ENCODE measurements at regions not wholly inside any gene's neighbourhood (a gene's known extent, or its start where the extent isn't known, plus 50 kb on each side); places are given as distances from the start of the nearest gene placed in this dataset.

GRCh38 chr15:98144388-98144787 lies 183.9 kb downstream of the ARRDC4 start:
- no peak for TF ChIP-seq POLR2A (IDR thresholded peaks at IDR 0.05; ENCODE audit: low read length)
- TF ChIP-seq FOXS1 (CRISPR knock-in tag; IDR thresholded peaks at IDR 0.05): no peak

Measured in A549 (cell line).